Activated CD8-positive, alpha-beta memory T cell treated with anti-CD3 and anti-CD28 coated beads, Interleukin-2, amount 10 ng/mL, durations not matched to agents 7 days and 5 days (primary cell): ENCODE measurements at regions not wholly inside any gene's neighbourhood (a gene's known extent, or its start where the extent isn't known, plus 50 kb on each side); places are given as distances from the start of the nearest gene placed in this dataset.

Source experiments
- ATAC-seq: fragments of 150-1000 bp; cut with Tn5 transposase; one replicate; pipeline ENCODE4 v1.10.0; 2021; ENCODE audit warnings: moderate library complexity
- CTCF ChIA-PET: fragments of 350-600 bp; sonication (Branson Sonifier 250); formaldehyde crosslinking; loops from one replicate; lab custom pipeline; 2021; ENCODE audit warnings: antibody characterized with exemption; lab: Charles Lee
- DNase-seq: peaks from one replicate; pipeline ENCODE4 v3.0.0-alpha.2; 2020
- H3K27ac Mint-ChIP-seq: one replicate; pipeline ENCODE4 v1.8.0; 2021; ENCODE audit warnings: mild to moderate bottlenecking, mixed read lengths
- H3K27me3 Mint-ChIP-seq: one replicate; pipeline ENCODE4 v1.8.0; 2021; ENCODE audit warnings: mixed read lengths
- H3K36me3 Mint-ChIP-seq: one replicate; pipeline ENCODE4 v1.8.0; 2021; ENCODE audit warnings: mild to moderate bottlenecking, mixed read lengths
- H3K4me1 Mint-ChIP-seq: one replicate; pipeline ENCODE4 v1.8.0; 2021; ENCODE audit warnings: mixed read lengths
- H3K4me3 Mint-ChIP-seq: one replicate; pipeline ENCODE4 v1.8.0; 2021; ENCODE audit warnings: mild to moderate bottlenecking, moderate library complexity, mixed read lengths
- H3K9me3 Mint-ChIP-seq: one replicate; pipeline ENCODE4 v1.8.0; 2022; ENCODE audit warnings: low read depth, mixed read lengths

DNA sequence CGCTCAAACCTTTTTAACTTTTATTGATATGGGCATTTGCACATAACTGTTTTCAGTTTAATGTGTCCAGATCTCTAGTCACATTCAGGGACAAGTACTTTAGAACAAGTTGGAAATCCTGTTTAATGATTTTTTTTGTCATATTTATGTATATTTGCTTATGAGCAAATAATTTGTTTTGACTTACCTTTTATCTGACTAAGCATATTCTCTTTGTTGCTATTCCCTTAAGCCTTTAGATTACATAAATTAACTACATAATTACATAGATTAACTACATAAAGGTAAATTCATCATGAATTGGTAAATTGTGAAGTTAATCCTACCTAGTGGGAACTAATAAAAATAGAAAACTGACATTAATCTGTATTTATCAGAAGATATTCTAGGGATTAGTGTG lies 523.5 kb upstream of the MAN1A1 start:
- peaks cover 14% of the 10 kb centered on the region for H3K27me3 Mint-ChIP-seq
- no peaks in the 10 kb centered on the region for H3K9me3 Mint-ChIP-seq
- ATAC-seq (no peak), DNase-seq (no peak)
- H3K4me1 Mint-ChIP-seq, result no peaks in the 10 kb centered on the region
- H3K27ac Mint-ChIP-seq, result no peak overlapping the region
- no peak overlapping the region for H3K4me3 Mint-ChIP-seq
- CTCF ChIA-PET, result no interaction called here
- no peaks in the 10 kb centered on the region for H3K36me3 Mint-ChIP-seq

DNA sequence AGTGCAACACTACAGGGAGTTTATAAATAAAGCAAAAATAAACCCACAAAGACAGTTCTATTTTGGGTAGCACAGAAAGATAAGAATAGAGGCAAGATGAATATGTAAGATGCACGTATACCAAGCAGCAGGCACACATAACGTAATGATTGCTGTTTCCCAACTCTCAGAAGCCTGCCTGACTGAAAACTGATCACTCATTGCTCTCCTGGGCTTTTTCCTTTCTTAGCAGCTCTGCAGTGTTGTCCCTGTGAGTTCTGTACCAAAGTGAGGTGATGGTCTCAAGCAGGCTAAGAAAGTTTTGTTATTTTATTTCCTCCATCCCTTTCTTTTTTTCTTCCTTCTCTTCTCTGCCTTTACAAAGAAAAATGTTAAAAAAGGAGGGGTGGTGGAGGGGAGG lies 522.0 kb upstream of the MAN1A1 start:
- H3K9me3 Mint-ChIP-seq, result no peaks in the 10 kb centered on the region
- H3K36me3 Mint-ChIP-seq, result no peaks in the 10 kb centered on the region
- peaks cover 11% of the 10 kb centered on the region for H3K27me3 Mint-ChIP-seq

DNA sequence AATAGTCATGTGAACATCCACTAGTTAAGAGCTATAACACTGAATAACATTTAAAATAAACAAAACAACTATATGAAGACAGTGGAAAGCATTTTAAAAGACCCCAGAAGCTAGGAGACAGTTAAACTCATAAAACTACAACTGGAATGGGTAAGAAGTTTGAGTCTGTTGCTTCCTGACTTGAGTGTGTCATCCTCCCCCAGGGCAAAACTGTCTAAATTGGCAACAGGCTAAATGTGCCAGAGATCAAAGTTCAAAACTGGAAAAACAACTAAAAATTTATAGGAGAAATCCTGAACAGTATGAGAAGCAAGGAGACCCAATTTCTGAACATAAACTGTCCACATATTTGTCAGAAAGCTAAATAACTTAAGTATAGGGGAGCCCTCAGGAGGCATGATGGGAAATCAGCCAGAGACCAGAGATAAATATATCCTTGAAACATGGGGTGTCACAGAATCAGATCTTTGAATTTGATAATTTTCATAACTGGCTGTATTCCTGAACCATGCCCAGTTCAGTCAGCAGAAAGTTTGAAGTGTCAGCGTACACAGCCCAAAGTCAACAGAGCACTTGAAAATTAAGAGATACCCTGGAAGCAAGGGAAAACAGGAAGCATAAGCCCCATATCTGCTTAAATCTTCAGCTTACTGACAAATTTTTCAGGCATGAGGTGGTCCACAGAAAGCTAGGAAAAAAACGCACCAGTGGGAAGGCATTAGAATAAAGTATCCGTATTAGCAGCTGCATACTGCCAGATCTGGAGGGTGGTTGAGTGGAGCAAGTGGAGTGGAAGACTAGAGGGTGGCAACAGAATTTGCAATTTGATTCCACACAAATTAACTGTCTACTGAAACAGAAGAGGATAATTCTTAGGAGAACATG lies 516.1 kb upstream of the MAN1A1 start:
- Mint-ChIP-seq H3K9me3 (no peaks in the 10 kb centered on the region), H3K27me3 (peaks cover 16% of the 10 kb centered on the region), H3K4me3 (no peak overlapping the region), H3K36me3 (no peaks in the 10 kb centered on the region), H3K4me1 (no peaks in the 10 kb centered on the region), H3K27ac (no peak overlapping the region)
- no peak for DNase-seq
- CTCF ChIA-PET, result no interaction called here
- ATAC-seq, result no peak

More for the DNA sequence above, 522.0 kb upstream of the MAN1A1 start:
- CTCF ChIA-PET, result no interaction called here
- no peak for DNase-seq
- Mint-ChIP-seq H3K4me1 (no peaks in the 10 kb centered on the region), H3K4me3 (no peak overlapping the region), H3K27ac (no peak overlapping the region)
- no peak for ATAC-seq

DNA sequence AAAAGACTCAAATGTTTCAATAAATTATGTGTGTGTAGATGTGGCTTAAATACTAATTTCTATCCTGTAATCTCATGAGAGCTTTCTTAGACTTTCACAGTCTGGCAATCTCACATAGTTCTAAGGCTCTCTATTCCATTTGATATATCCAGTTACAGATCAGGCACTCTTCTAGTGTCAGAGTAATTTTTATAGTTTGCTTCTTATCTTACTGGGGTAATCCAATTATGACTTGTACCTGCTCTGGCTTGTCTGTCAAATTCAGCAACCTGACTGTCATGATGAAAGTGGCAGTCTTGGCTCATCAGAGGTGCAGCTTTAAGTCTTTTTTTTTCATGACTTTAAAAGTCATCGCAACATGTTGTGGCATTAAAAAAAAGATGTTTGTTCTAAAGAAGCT lies 513.2 kb upstream of the MAN1A1 start:
- Mint-ChIP-seq H3K27ac (no peak overlapping the region), H3K36me3 (no peaks in the 10 kb centered on the region), H3K27me3 (peaks cover 20% of the 10 kb centered on the region), H3K4me3 (no peak overlapping the region), H3K9me3 (no peaks in the 10 kb centered on the region), H3K4me1 (no peaks in the 10 kb centered on the region)
- DNase-seq (no peak), ATAC-seq (no peak)
- CTCF ChIA-PET, result no interaction called here

- CTCF ChIA-PET, result no interaction called here
- peaks cover 8% of the 10 kb centered on the region for H3K27me3 Mint-ChIP-seq
- ATAC-seq, result no peak
- no peaks in the 10 kb centered on the region for H3K9me3 Mint-ChIP-seq
- H3K27ac Mint-ChIP-seq, result no peak overlapping the region
- no peak for DNase-seq
- H3K36me3 Mint-ChIP-seq, result peaks cover 3% of the 10 kb centered on the region
- no peak overlapping the region for H3K4me3 Mint-ChIP-seq
- peaks cover 15% of the 10 kb centered on the region for H3K4me1 Mint-ChIP-seq
Measured at GRCh38 chr6:119858901-119859300, 509.3 kb upstream of the MAN1A1 start.

DNA sequence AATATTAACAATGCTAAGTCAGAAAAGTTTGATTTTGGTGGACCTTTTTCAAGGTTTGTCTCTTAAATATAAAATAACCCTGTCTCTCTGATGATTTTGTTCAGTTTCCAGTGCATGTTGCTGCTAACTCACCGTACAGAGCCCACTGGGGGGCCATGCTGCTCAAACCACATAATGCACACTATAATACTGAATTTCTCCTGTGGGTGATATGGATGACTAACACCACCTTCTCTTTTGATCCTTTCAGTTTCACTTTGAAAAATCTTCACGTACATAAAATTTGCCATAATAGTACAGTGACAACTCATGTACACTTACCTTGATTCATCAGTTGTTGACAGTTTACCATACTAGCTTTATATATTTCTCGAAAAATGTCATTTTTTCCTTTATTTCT lies 506.6 kb upstream of the MAN1A1 start:
- Mint-ChIP-seq H3K27me3 (peaks cover 9% of the 10 kb centered on the region), H3K27ac (peak overlapping the region; percentile 77), H3K4me3 (peak overlapping the region; percentile 69), H3K36me3 (peaks cover 3% of the 10 kb centered on the region), H3K9me3 (no peaks in the 10 kb centered on the region), H3K4me1 (peaks cover 15% of the 10 kb centered on the region)
- CTCF ChIA-PET, result interaction anchor here (0.7 kb wide), 1 partner anchor 1041 kb away, joined by 4 read pairs; no protein-coding TSS in a partner anchor
- DNase-seq (peak; percentile 60), ATAC-seq (peak; percentile 99)

DNA sequence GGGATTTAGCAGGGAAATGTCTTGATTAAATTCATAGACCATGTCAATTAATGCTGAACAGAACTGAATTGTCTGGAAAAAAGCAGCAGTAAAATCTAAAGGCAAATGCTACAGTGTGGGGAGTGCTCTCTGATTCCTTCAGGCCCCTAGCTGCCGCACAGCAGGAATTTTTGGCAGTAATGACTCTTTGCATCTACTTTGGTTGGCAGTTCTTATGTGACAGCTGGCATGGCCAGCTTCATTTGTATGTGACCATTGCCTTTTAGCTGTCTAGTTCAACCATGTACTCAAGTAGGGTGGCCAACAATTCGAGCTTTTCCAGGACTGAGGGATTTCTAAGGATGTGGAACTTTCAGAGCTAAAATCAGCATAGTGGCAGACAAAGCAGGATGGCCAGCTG lies 499.1 kb upstream of the MAN1A1 start:
- DNase-seq (no peak), ATAC-seq (no peak)
- Mint-ChIP-seq H3K9me3 (no peaks in the 10 kb centered on the region), H3K4me1 (no peaks in the 10 kb centered on the region), H3K27ac (no peak overlapping the region), H3K36me3 (no peaks in the 10 kb centered on the region), H3K27me3 (peaks cover 4% of the 10 kb centered on the region), H3K4me3 (no peak overlapping the region)
- CTCF ChIA-PET, result no interaction called here

GRCh38 chr6:119845161-119845560 lies 495.6 kb upstream of the MAN1A1 start:
- Mint-ChIP-seq H3K27me3 (no peaks in the 10 kb centered on the region), H3K9me3 (peaks cover 3% of the 10 kb centered on the region), H3K36me3 (no peaks in the 10 kb centered on the region), H3K27ac (no peak overlapping the region), H3K4me3 (no peak overlapping the region), H3K4me1 (no peaks in the 10 kb centered on the region)
- ATAC-seq (no peak), DNase-seq (no peak)
- CTCF ChIA-PET, result interaction anchor here (0.9 kb wide), 1 partner anchor 8 kb away, joined by 3 read pairs; no protein-coding TSS in a partner anchor

DNA sequence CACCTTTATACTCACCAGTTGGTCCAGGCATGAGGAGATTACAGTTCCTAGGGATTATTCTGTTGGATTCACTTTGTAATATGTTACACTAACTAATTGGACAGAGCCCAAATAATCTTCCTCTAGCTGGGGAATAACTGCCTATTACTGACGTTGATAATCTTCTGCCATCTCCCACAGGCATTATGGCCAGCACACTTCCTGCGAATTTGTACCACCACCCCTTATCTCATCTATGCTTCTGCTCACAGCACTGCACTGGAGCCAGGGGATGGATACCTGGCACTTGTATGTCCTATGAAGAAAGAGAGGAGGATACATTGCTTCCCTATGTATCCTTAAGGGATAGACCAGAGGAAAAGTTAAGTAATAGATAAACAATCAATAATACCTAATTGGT lies 494.8 kb upstream of the MAN1A1 start:
- H3K27me3 Mint-ChIP-seq, result no peaks in the 10 kb centered on the region
- ATAC-seq (no peak), DNase-seq (no peak)
- CTCF ChIA-PET, result no interaction called here
- H3K4me3 Mint-ChIP-seq, result no peak overlapping the region
- peaks cover 3% of the 10 kb centered on the region for H3K9me3 Mint-ChIP-seq
- no peaks in the 10 kb centered on the region for H3K36me3 Mint-ChIP-seq
- no peaks in the 10 kb centered on the region for H3K4me1 Mint-ChIP-seq
- H3K27ac Mint-ChIP-seq, result no peak overlapping the region

DNA sequence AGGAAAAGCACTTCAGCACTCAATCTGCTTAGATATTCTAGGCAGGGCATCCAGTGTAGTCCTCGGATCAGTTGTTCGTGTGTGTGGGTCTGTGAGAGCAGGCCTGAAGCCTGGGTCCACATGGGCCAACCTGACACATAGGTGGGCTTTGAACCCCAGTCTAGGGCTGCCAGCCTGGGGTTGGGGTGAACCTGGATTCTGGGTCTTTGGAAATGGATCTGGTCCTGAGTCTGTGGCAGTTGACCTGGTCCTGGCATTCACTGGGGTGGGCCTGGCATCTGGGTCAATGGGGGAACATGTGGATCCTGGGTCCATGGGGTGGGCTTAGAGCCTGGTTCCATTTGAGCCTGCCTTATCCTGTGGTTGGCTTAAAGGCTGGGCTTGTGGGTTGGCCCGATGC lies 492.6 kb upstream of the MAN1A1 start:
- no peaks in the 10 kb centered on the region for H3K27me3 Mint-ChIP-seq
- DNase-seq (no peak), ATAC-seq (no peak)
- H3K27ac Mint-ChIP-seq, result no peak overlapping the region
- H3K4me1 Mint-ChIP-seq, result no peaks in the 10 kb centered on the region
- no peaks in the 10 kb centered on the region for H3K36me3 Mint-ChIP-seq
- H3K4me3 Mint-ChIP-seq, result no peak overlapping the region
- peaks cover 3% of the 10 kb centered on the region for H3K9me3 Mint-ChIP-seq
- CTCF ChIA-PET, result no interaction called here

- DNase-seq (no peak), ATAC-seq (no peak)
- Mint-ChIP-seq H3K4me1 (no peaks in the 10 kb centered on the region), H3K27me3 (peaks cover 2% of the 10 kb centered on the region), H3K4me3 (no peak overlapping the region), H3K27ac (no peak overlapping the region), H3K9me3 (peaks cover 3% of the 10 kb centered on the region), H3K36me3 (no peaks in the 10 kb centered on the region)
- CTCF ChIA-PET, result interaction anchor here (1.1 kb wide), 1 partner anchor 19 kb away, joined by 3 read pairs; no protein-coding TSS in a partner anchor
Measured at GRCh38 chr6:119838043-119838442, 488.5 kb upstream of the MAN1A1 start.

DNA sequence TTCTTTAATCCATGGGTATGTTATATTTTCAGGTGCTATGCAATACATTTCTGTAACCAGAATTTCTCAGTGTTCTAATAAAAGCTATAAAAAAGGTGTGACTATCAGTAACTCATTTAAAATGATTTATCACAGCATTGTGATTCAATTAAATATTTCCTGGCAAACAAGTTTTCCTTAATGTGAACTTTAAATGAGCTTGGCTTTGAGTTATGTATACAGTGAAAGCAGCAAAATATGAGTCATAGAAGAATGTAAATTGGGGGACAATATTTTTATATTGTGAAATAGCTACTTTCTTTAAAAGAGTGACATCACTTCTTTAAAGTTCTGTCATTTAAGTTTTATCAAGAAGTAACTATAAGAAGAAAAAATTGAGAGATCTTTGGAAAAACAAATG lies 484.9 kb upstream of the MAN1A1 start:
- no peak overlapping the region for H3K4me3 Mint-ChIP-seq
- no peak for DNase-seq
- no peaks in the 10 kb centered on the region for H3K4me1 Mint-ChIP-seq
- no peak for ATAC-seq
- H3K27ac Mint-ChIP-seq, result no peak overlapping the region
- H3K27me3 Mint-ChIP-seq, result peaks cover 3% of the 10 kb centered on the region
- H3K9me3 Mint-ChIP-seq, result no peaks in the 10 kb centered on the region
- no peaks in the 10 kb centered on the region for H3K36me3 Mint-ChIP-seq
- CTCF ChIA-PET, result no interaction called here

DNA sequence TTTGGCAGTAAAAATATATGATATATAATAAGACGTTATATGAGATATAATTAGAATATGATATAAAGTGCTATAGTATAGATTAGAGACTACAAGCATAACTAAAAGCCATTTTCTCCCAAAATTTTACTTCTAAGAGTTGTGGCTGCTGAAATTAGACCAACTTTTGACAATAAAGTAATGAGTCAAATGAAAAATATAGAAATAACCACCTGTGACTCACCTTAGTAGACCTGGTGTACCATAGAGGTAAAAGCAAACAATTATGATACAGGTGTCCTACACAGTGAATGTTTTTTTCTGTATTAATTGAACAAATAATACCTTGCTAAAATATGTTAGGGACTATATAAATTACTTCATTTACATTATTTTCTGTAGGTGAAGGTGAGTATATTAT lies 482.9 kb upstream of the MAN1A1 start:
- no peak for ATAC-seq
- Mint-ChIP-seq H3K4me3 (no peak overlapping the region), H3K27me3 (peaks cover 5% of the 10 kb centered on the region), H3K4me1 (no peaks in the 10 kb centered on the region), H3K27ac (no peak overlapping the region), H3K9me3 (no peaks in the 10 kb centered on the region), H3K36me3 (no peaks in the 10 kb centered on the region)
- CTCF ChIA-PET, result no interaction called here
- no peak for DNase-seq

DNA sequence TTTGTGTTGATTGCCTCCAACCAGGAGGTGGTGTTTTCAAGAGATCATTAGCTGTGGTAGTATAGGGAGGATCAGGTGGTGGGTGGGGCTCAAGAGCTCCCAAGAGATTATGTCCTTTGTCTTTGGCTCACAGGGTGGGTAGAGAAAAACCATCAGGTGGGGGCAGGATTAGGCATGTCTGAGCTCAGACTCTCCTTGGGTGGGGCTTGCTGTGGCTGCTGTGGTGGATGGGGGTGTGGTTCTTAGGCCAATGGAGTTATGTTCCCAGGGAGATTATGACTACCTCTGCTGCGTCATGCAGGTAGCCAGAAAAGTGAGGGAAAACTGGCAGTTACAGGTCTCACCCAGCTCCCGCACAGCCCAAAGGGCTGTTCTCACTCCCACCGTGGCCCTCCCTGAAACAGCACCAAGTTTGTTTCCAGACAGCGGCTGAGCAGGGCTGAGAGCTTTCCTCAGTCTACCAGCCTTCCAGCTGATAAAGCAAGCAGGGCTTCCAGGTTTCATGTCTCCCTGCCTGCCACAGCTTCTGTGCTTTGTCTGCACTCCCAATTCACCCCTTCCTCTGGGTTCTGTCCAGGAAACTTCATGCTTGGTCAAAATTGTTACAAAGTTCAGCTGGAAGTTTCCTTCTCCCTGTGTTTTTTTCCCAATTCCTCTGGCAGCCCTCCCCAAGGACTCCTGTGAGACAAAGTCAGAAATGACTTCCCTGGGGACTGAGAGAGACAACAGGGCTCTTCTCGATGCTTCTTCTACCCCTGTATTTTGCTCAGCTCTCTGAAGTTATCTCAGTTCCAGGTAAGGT lies 481.1 kb upstream of the MAN1A1 start:
- H3K36me3 Mint-ChIP-seq, result no peaks in the 10 kb centered on the region
- no peak overlapping the region for H3K27ac Mint-ChIP-seq
- H3K9me3 Mint-ChIP-seq, result no peaks in the 10 kb centered on the region
- ATAC-seq, result no peak
- no peak overlapping the region for H3K4me3 Mint-ChIP-seq
- H3K4me1 Mint-ChIP-seq, result no peaks in the 10 kb centered on the region
- CTCF ChIA-PET, result no interaction called here
- no peak for DNase-seq
- peaks cover 5% of the 10 kb centered on the region for H3K27me3 Mint-ChIP-seq
